Activated naive CD8-positive, alpha-beta T cell treated with anti-CD3 and anti-CD28 coated beads, Interleukin-2, amount 50 U/mL, for 24 hours (primary cell): ENCODE measurements at regions not wholly inside any gene's neighbourhood (a gene's known extent, or its start where the extent isn't known, plus 50 kb on each side); places are given as distances from the start of the nearest gene placed in this dataset.

Source experiments
- ATAC-seq: fragments of 150-1000 bp; cut with Tn5 transposase; one replicate; pipeline ENCODE4 v1.10.0; 2021
- DNase-seq: peaks from one replicate; pipeline ENCODE4 v3.0.0; 2021
- H3K27ac Mint-ChIP-seq: one replicate; pipeline ENCODE4 v1.8.0; 2021; ENCODE audit warnings: mild to moderate bottlenecking, mixed read lengths
- H3K27me3 Mint-ChIP-seq: one replicate; pipeline ENCODE4 v1.8.0; 2021; ENCODE audit warnings: mixed read lengths
- H3K36me3 Mint-ChIP-seq: one replicate; pipeline ENCODE4 v1.8.0; 2021; ENCODE audit warnings: low read depth, mixed read lengths
- H3K4me1 Mint-ChIP-seq: one replicate; pipeline ENCODE4 v1.8.0; 2021; ENCODE audit warnings: mixed read lengths
- H3K4me3 Mint-ChIP-seq: one replicate; pipeline ENCODE4 v1.8.0; 2021; ENCODE audit warnings: mild to moderate bottlenecking, moderate library complexity, mixed read lengths
- H3K9me3 Mint-ChIP-seq: one replicate; pipeline ENCODE4 v1.8.0; 2021; ENCODE audit warnings: mixed read lengths

DNA sequence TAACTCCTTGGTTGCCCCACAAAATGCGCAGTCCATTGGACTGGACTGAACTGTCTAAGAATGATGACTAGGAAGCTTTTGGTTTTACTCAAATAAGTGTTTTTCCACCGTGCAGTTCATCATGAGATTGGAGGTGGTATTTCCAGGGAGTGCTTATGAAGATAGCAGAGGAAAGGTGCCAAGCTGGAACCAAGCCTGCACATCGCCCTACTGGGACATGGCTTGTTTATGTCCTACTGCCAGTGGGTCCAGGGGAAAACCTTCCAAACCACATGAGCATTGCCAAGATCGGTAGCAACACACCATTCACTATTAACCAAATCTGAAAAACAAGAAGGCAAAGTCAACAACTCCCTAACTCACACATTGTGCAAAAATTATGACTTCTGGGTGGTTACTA lies 54.7 kb upstream of the DSCAM start:
- DNase-seq (no peak), ATAC-seq (no peak)
- H3K9me3 Mint-ChIP-seq: peaks cover 13% of the 10 kb centered on the region
- H3K27me3 Mint-ChIP-seq: no peaks in the 10 kb centered on the region
- H3K36me3 Mint-ChIP-seq: peaks cover 1% of the 10 kb centered on the region
- no peak overlapping the region for H3K4me3 Mint-ChIP-seq
- no peak overlapping the region for H3K27ac Mint-ChIP-seq
- H3K4me1 Mint-ChIP-seq: no peaks in the 10 kb centered on the region

DNA sequence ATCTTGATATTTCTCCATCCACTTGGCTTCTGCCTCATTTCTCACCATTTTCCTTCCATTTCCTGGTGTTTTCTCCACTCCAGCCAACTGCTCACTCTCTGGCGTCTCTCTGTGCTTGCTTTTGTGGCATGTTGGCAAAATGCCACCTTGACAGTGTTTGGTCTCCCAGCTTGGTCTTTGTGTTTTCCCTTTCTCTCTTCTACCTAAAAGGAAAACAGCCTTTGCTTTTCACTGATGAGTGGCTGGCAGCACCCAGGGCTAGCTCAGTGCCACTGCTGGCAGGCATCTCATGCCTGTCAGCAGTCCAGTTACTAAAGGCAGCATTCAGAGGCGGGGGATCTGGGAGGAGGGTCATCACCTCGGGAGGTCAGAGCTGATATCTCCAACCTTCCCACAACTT lies 55.3 kb upstream of the DSCAM start:
- Mint-ChIP-seq H3K4me3 (no peak overlapping the region), H3K9me3 (peaks cover 8% of the 10 kb centered on the region), H3K27ac (no peak overlapping the region), H3K27me3 (no peaks in the 10 kb centered on the region), H3K4me1 (no peaks in the 10 kb centered on the region), H3K36me3 (no peaks in the 10 kb centered on the region)
- DNase-seq: no peak
- no peak for ATAC-seq

DNA sequence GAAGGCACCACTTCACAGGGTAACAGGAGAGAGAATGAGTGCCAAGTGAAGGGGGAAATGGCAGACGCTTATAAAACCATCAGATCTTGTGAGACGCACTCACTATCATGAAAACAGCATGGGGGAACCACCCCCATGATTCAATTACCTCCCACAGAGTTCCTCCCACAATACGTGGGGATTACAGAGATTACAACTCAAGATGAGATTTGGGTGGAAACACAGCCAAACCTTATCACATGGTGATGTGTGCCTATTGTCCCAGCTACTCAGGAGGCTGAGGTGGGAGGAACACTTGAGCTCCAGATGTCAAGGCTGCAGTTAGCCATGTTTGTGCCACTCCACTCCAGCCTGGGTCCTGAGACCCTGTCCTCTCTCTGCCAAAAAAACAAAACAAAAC lies 56.0 kb upstream of the DSCAM start:
- Mint-ChIP-seq H3K36me3 (no peaks in the 10 kb centered on the region), H3K27me3 (no peaks in the 10 kb centered on the region), H3K9me3 (peaks cover 8% of the 10 kb centered on the region), H3K4me3 (no peak overlapping the region), H3K4me1 (no peaks in the 10 kb centered on the region), H3K27ac (no peak overlapping the region)
- no peak for ATAC-seq
- DNase-seq: no peak

- no peaks in the 10 kb centered on the region for H3K4me1 Mint-ChIP-seq
- no peak for ATAC-seq
- DNase-seq: no peak
- H3K27ac Mint-ChIP-seq: no peak overlapping the region
- H3K9me3 Mint-ChIP-seq: no peaks in the 10 kb centered on the region
- no peaks in the 10 kb centered on the region for H3K36me3 Mint-ChIP-seq
- H3K27me3 Mint-ChIP-seq: no peaks in the 10 kb centered on the region
- H3K4me3 Mint-ChIP-seq: no peak overlapping the region
Measured at GRCh38 chr21:40905251-40905650, 58.3 kb upstream of the DSCAM start.

DNA sequence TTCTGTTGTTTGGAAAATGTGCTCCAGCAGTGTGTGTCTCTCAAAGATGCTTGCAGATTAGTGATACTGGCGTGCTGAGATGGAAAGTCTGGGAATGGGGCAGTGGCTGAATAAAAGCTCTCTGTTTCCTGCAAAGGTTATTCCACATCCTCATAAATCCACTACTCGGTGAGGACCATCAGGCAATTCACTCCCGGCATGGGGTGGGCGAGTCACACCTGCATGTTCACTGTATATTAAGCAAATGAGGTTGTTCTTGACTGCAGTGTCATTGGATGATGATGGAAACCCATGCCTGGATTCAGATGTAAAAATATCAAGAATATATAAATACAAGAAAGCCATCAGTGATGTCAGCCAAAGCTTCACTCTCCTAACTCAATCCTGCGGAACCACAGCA lies 65.4 kb upstream of the DSCAM start:
- DNase-seq (no peak), ATAC-seq (no peak)
- Mint-ChIP-seq H3K4me1 (no peaks in the 10 kb centered on the region), H3K9me3 (peaks cover 16% of the 10 kb centered on the region), H3K27me3 (no peaks in the 10 kb centered on the region), H3K4me3 (no peak overlapping the region), H3K27ac (no peak overlapping the region), H3K36me3 (no peaks in the 10 kb centered on the region)

- no peak overlapping the region for H3K27ac Mint-ChIP-seq
- H3K4me3 Mint-ChIP-seq: no peak overlapping the region
- H3K9me3 Mint-ChIP-seq: peaks cover 20% of the 10 kb centered on the region
- ATAC-seq (no peak), DNase-seq (no peak)
- H3K36me3 Mint-ChIP-seq: no peaks in the 10 kb centered on the region
- no peaks in the 10 kb centered on the region for H3K4me1 Mint-ChIP-seq
- no peaks in the 10 kb centered on the region for H3K27me3 Mint-ChIP-seq
Measured at GRCh38 chr21:40915114-40915513, 68.2 kb upstream of the DSCAM start.

- Mint-ChIP-seq H3K4me1 (no peaks in the 10 kb centered on the region), H3K36me3 (peaks cover 1% of the 10 kb centered on the region), H3K9me3 (peaks cover 16% of the 10 kb centered on the region), H3K4me3 (no peak overlapping the region), H3K27me3 (peaks cover 2% of the 10 kb centered on the region), H3K27ac (no peak overlapping the region)
- ATAC-seq (no peak), DNase-seq (no peak)
Measured at GRCh38 chr21:40923407-40923806, 76.4 kb upstream of the DSCAM start.

GRCh38 chr21:40923901-40924300 lies 76.9 kb upstream of the DSCAM start:
- DNase-seq (no peak), ATAC-seq (no peak)
- Mint-ChIP-seq H3K27me3 (peaks cover 2% of the 10 kb centered on the region), H3K9me3 (peaks cover 16% of the 10 kb centered on the region), H3K27ac (no peak overlapping the region), H3K4me3 (no peak overlapping the region), H3K36me3 (peaks cover 1% of the 10 kb centered on the region), H3K4me1 (no peaks in the 10 kb centered on the region)

DNA sequence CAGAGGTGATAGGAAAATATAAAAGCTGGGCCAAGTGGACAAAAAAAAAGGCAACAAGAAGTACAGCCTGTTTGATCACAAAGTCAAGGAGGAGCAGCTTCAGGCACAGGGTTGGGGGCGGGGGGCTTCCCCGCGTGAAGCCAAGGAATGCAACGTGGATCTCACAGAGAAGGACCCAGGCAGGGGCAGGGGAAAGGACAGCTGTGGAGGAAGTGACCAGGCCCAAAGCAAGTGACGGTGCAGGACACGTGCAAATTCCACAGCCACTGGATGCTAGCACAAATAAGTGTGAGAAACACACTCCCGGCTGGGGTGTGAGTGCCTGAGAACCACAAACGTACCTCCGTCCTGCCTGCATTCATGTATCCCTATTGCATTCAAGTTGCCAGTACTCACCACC lies 77.7 kb upstream of the DSCAM start:
- Mint-ChIP-seq H3K27me3 (peaks cover 2% of the 10 kb centered on the region), H3K4me3 (no peak overlapping the region), H3K36me3 (peaks cover 1% of the 10 kb centered on the region), H3K27ac (no peak overlapping the region), H3K4me1 (no peaks in the 10 kb centered on the region), H3K9me3 (peaks cover 21% of the 10 kb centered on the region)
- DNase-seq (no peak), ATAC-seq (no peak)

DNA sequence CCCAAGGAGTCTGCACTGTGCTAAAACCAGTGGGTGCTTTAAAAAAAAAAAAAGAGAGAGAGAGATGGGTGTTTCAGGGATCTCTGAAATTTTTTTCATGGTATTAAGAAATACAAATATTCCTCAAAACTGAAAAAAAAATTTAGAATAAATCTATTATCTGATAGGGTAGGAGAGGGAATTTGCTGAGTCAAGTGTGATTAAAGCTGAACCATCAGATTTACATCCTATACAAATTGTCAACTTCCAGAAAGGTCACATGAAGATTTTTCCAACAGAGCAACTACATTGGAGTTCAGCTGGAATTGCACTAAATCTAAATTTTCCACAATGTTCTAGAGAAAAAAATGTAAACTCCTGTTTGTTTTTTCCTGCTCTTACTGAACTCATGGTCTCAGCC lies 79.3 kb upstream of the DSCAM start:
- Mint-ChIP-seq H3K36me3 (peaks cover 1% of the 10 kb centered on the region), H3K4me1 (no peaks in the 10 kb centered on the region)

GRCh38 chr21:40929833-40930232 lies 82.9 kb upstream of the DSCAM start:
- no peak for DNase-seq
- no peak for ATAC-seq
- Mint-ChIP-seq H3K27me3 (peaks cover 7% of the 10 kb centered on the region), H3K9me3 (peaks cover 34% of the 10 kb centered on the region), H3K4me1 (no peaks in the 10 kb centered on the region), H3K4me3 (no peak overlapping the region), H3K27ac (no peak overlapping the region), H3K36me3 (peaks cover 1% of the 10 kb centered on the region)

More for the DNA sequence above, 79.3 kb upstream of the DSCAM start:
- DNase-seq (no peak), ATAC-seq (no peak)
- no peak overlapping the region for H3K27ac Mint-ChIP-seq
- peaks cover 2% of the 10 kb centered on the region for H3K27me3 Mint-ChIP-seq
- peaks cover 29% of the 10 kb centered on the region for H3K9me3 Mint-ChIP-seq
- H3K4me3 Mint-ChIP-seq: no peak overlapping the region

DNA sequence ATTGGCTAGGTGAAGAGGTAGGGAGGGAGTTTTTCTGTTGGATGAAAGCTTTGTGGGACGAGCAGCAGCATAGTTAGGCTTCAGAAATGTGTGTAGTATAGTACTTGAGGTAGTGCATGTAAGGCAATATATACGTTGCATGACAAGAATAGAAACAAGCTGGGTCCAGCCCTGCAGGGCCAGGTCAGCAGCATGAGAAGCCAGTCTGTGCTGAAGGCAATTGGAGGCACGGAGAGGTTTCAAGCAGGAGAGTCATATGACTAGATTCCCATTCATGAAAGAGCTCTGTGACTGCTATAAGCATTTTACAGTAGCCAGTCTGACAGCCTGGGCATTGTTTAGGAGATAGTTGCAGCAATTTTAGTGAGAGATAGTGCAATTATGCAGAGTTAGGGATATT lies 84.2 kb upstream of the DSCAM start:
- Mint-ChIP-seq H3K4me1 (no peaks in the 10 kb centered on the region), H3K4me3 (no peak overlapping the region), H3K36me3 (peaks cover 1% of the 10 kb centered on the region), H3K27me3 (peaks cover 7% of the 10 kb centered on the region), H3K9me3 (peaks cover 34% of the 10 kb centered on the region), H3K27ac (no peak overlapping the region)
- no peak for ATAC-seq
- no peak for DNase-seq

GRCh38 chr21:40936178-40936577 lies 89.2 kb upstream of the DSCAM start:
- H3K9me3 Mint-ChIP-seq: peaks cover 5% of the 10 kb centered on the region
- no peaks in the 10 kb centered on the region for H3K36me3 Mint-ChIP-seq
- peaks cover 13% of the 10 kb centered on the region for H3K27me3 Mint-ChIP-seq
- H3K27ac Mint-ChIP-seq: no peak overlapping the region
- ATAC-seq (no peak), DNase-seq (no peak)
- no peak overlapping the region for H3K4me3 Mint-ChIP-seq
- no peaks in the 10 kb centered on the region for H3K4me1 Mint-ChIP-seq

DNA sequence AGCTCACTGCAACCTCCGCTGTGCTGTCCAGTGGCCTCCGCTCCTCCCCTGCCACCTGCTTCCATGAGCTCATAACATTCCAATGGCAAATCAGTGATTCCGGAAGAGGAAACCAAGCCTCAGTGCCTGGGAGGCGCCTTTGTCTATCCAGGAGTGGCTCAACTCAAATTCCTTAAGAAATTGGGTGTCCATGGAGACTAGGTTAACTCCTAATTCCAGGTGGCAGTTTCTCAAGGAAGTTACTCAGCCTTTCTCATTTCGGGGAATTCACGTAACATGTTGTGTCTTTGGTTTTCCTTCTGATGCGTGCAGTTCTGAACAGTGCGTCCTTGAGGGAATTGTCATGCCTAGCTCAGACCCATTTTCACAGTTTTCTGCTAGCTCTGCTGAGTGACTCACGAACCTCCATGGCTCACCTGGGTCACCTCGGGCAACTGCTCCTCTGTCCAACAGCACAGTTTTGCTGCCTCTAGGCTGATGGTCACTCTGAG lies 89.9 kb upstream of the DSCAM start:
- no peaks in the 10 kb centered on the region for H3K36me3 Mint-ChIP-seq
- H3K4me1 Mint-ChIP-seq: no peaks in the 10 kb centered on the region
- H3K4me3 Mint-ChIP-seq: no peak overlapping the region
- H3K9me3 Mint-ChIP-seq: no peaks in the 10 kb centered on the region
- no peak overlapping the region for H3K27ac Mint-ChIP-seq
- ATAC-seq: no peak
- no peak for DNase-seq
- H3K27me3 Mint-ChIP-seq: peaks cover 14% of the 10 kb centered on the region

DNA sequence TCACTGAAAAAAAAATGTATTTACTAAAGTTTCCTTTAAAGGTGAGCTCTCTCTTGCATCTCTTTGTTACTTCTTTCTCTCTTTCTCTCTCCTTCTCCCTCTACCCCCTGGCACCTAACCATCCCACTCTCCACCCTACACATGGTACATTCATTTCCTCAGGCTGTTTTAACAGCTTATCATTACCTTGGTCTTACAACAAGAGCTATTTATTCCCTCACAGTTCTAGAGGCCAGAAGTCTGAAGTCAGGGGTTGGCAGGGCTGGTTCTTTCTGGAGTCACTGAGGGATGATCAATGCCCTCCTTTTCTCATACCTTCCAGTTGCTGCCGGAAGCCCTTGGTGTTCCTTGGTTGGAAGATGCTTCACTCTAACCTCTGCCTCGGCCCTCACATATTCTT lies 91.1 kb upstream of the DSCAM start:
- no peaks in the 10 kb centered on the region for H3K36me3 Mint-ChIP-seq
- no peak for ATAC-seq
- peaks cover 16% of the 10 kb centered on the region for H3K27me3 Mint-ChIP-seq
- H3K4me3 Mint-ChIP-seq: no peak overlapping the region
- no peak overlapping the region for H3K27ac Mint-ChIP-seq
- H3K9me3 Mint-ChIP-seq: no peaks in the 10 kb centered on the region
- H3K4me1 Mint-ChIP-seq: no peaks in the 10 kb centered on the region
- no peak for DNase-seq

DNA sequence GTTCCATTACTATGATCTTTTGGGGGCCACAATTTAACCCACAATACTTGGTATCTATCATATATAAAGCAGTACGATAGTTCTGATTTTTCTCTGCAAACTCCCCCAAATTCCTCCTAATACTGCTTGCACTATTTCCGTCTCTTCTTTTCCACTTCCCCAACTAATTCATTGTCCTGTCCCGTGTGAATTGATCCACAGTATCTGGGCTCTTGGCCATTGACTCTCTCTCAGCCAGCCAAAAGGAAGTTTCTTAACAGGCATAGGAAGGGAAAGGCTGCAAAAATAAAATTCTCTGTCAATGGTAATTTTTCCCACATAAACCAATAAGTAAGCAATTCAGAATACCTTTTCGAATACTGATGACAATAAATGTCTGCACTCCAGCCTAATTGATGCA lies 91.7 kb upstream of the DSCAM start:
- Mint-ChIP-seq H3K36me3 (no peaks in the 10 kb centered on the region), H3K4me1 (no peaks in the 10 kb centered on the region), H3K27me3 (peaks cover 16% of the 10 kb centered on the region), H3K4me3 (no peak overlapping the region), H3K9me3 (no peaks in the 10 kb centered on the region), H3K27ac (no peak overlapping the region)
- DNase-seq (no peak), ATAC-seq (no peak)
